ENCODE measurements at regions not wholly inside any gene's neighbourhood (a gene's known extent, or its start where the extent isn't known, plus 50 kb on each side); places are given as distances from the start of the nearest gene placed in this dataset.

- no peak for TF ChIP-seq CTCF (IDR thresholded peaks at IDR 0.05; ENCODE audit: low read length)
- no peak for TF ChIP-seq EZH2 (IDR thresholded peaks at IDR 0.05; ENCODE audit: borderline replicate concordance, low read length)
Observed at GRCh38 chr15:69804786-69805185, 292.9 kb downstream of the TLE3 start.
